Hepatocyte (in vitro differentiated cells): ENCODE measurements at regions not wholly inside any gene's neighbourhood (a gene's known extent, or its start where the extent isn't known, plus 50 kb on each side); places are given as distances from the start of the nearest gene placed in this dataset.
"Not testable (repeated sequence)": the region's sequence is repeated elsewhere in the genome, so short reads cannot be mapped to it uniquely, and the experiment has no call there.

Source experiments
- DNase-seq: peaks from one replicate; pipeline ENCODE4 v3.0.0-alpha.2; 2016; ENCODE audit warnings: low spot score
- H2AFZ ChIP-seq: fragments of 200-600 bp; sonication (generic); 2 replicates; pipeline ENCODE4 v1.6.0; 2016; ENCODE audit warnings: antibody characterized with exemption, mild to moderate bottlenecking
- H3K27ac ChIP-seq: fragments of 200-600 bp; sonication (generic); 2 replicates; pipeline ENCODE4 v1.5.1; 2016; ENCODE audit warnings: mild to moderate bottlenecking
- H3K27me3 ChIP-seq: fragments of 200-600 bp; sonication (generic); 2 replicates; pipeline ENCODE4 v1.6.1; 2016
- H3K36me3 ChIP-seq: fragments of 200-600 bp; sonication (generic); replicated peaks from 2 replicates; pipeline ENCODE4 v1.5.1; 2016; ENCODE audit warnings: low read depth; ENCODE audit not compliant: insufficient read depth
- H3K4me1 ChIP-seq: fragments of 200-600 bp; sonication (generic); 2 replicates; pipeline ENCODE4 v1.5.1; 2016; ENCODE audit warnings: mild to moderate bottlenecking, moderate library complexity; ENCODE audit not compliant: insufficient read depth
- H3K4me2 ChIP-seq: fragments of 200-600 bp; sonication (generic); 2 replicates; pipeline ENCODE4 v1.6.0; 2016
- H3K4me3 ChIP-seq: fragments of 200-600 bp; sonication (generic); 2 replicates; pipeline ENCODE4 v1.5.1; 2016; ENCODE audit warnings: mild to moderate bottlenecking
- H3K79me2 ChIP-seq: fragments of 200-600 bp; sonication (generic); 2 replicates; pipeline ENCODE4 v1.6.0; 2017; ENCODE audit warnings: mild to moderate bottlenecking
- H3K9me2 ChIP-seq: fragments of 200-600 bp; sonication (generic); replicated peaks from 2 replicates; pipeline ENCODE4 v1.6.0; 2017; ENCODE audit warnings: mild to moderate bottlenecking; ENCODE audit not compliant: insufficient read depth
- H3K9me3 ChIP-seq: fragments of 200-600 bp; sonication (generic); 2 replicates; pipeline ENCODE4 v1.5.1; 2016; ENCODE audit warnings: low read depth, mild to moderate bottlenecking
- H4K20me1 ChIP-seq: fragments of 200-600 bp; sonication (generic); 2 replicates; pipeline ENCODE4 v1.6.0; 2016; ENCODE audit warnings: mild to moderate bottlenecking; ENCODE audit not compliant: insufficient read depth, poor library complexity, severe bottlenecking
- EZH2 ChIP-seq: fragments of 200-600 bp; sonication (generic); IDR thresholded peaks from 2 replicates; pipeline ENCODE4 v1.6.1; 2016; ENCODE audit warnings: antibody characterized with exemption, mild to moderate bottlenecking, borderline replicate concordance
- EZH2phosphoT487 ChIP-seq: fragments of 200-600 bp; sonication (generic); IDR thresholded peaks from one replicate; pipeline ENCODE4 v1.6.1; 2018; ENCODE audit warnings: antibody characterized with exemption, mild to moderate bottlenecking, low read depth, moderate library complexity; ENCODE audit not compliant: unreplicated experiment, severe bottlenecking
- WGBS: methylation state at CpG from one replicate; pipeline ENCODE4 v1.1.6; 2016; ENCODE audit warnings: low lambda C conversion rate; ENCODE audit errors: missing lambda C conversion rate; 5-methylcytosine and 5-hydroxymethylcytosine counted together
- TF ChIP-seq, protein P1 (sequence below): fragments of 200-600 bp; sonication (generic); IDR thresholded peaks from 2 replicates; pipeline ENCODE4 v1.5.1; 2016; ENCODE audit warnings: antibody characterized with exemption, mild to moderate bottlenecking; ENCODE audit not compliant: poor library complexity

DNA sequence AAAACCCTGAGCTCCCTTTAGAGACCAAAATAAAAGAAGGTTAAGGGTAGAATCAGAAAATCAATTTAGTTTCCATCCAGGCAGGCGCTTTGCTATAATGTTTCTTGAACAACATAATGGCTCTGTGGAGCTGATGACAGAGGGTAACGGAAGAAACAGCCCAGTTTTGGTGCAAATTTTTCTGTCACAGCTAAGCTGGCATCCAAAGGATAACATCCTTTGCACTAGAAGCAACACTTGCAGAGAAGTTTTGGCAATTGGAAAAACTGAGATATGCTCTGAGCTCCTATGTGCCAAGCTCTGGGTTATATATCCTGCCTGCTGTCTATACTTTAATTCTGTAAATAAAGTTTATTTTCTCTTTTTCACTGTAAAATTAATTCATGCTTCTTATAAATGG is 495.3 kb upstream of the API5 start:
- Histone ChIP-seq H3K27me3 (no peaks in the 10 kb centered on the region), H4K20me1 (no peaks in the 10 kb centered on the region), H3K4me2 (no peak overlapping the region), H3K27ac (no peak overlapping the region), H3K9me2 (no peaks in the 10 kb centered on the region), H3K79me2 (no peaks in the 10 kb centered on the region), H3K36me3 (no peaks in the 10 kb centered on the region), H3K9me3 (no peaks in the 10 kb centered on the region), H3K4me3 (no peak overlapping the region), H2AFZ (no peak overlapping the region), H3K4me1 (no peaks in the 10 kb centered on the region)
- TF ChIP-seq, protein P1, sequence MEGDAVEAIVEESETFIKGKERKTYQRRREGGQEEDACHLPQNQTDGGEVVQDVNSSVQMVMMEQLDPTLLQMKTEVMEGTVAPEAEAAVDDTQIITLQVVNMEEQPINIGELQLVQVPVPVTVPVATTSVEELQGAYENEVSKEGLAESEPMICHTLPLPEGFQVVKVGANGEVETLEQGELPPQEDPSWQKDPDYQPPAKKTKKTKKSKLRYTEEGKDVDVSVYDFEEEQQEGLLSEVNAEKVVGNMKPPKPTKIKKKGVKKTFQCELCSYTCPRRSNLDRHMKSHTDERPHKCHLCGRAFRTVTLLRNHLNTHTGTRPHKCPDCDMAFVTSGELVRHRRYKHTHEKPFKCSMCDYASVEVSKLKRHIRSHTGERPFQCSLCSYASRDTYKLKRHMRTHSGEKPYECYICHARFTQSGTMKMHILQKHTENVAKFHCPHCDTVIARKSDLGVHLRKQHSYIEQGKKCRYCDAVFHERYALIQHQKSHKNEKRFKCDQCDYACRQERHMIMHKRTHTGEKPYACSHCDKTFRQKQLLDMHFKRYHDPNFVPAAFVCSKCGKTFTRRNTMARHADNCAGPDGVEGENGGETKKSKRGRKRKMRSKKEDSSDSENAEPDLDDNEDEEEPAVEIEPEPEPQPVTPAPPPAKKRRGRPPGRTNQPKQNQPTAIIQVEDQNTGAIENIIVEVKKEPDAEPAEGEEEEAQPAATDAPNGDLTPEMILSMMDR, result no peak
- no peak for TF ChIP-seq EZH2phosphoT487
- TF ChIP-seq EZH2, result no peak
- DNase-seq, result no peak
- WGBS, result 86% methylated on average over 2 of the region's 2 CpGs

DNA sequence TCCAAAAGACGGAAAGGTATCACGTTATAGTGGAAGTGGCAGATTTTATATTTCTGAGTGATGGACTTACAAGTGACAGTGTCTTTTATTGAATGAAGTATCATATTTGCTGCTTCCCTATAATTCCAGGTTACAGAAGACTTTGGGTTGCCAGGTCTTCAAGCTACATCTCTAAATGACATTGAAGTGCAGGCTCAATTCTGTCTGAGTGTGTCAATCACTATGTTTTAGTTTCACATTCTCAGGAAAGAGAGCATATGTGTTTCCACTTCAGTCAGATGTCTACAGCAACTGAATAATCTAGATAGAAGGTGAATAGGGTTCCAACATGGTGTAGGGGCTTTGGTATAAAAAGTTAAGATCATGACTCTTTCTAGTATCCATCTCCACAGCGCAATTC is 492.7 kb upstream of the API5 start:
- Histone ChIP-seq H3K4me1 (no peaks in the 10 kb centered on the region), H2AFZ (no peak overlapping the region), H3K4me2 (no peak overlapping the region), H3K79me2 (no peaks in the 10 kb centered on the region), H3K9me2 (no peaks in the 10 kb centered on the region), H4K20me1 (no peaks in the 10 kb centered on the region), H3K36me3 (no peaks in the 10 kb centered on the region), H3K27me3 (no peaks in the 10 kb centered on the region), H3K27ac (no peak overlapping the region), H3K4me3 (no peak overlapping the region), H3K9me3 (no peaks in the 10 kb centered on the region)
- 94% methylated on average over 3 of the region's 3 CpGs for WGBS
- DNase-seq, result no peak
- TF ChIP-seq, protein P1, result no peak

DNA sequence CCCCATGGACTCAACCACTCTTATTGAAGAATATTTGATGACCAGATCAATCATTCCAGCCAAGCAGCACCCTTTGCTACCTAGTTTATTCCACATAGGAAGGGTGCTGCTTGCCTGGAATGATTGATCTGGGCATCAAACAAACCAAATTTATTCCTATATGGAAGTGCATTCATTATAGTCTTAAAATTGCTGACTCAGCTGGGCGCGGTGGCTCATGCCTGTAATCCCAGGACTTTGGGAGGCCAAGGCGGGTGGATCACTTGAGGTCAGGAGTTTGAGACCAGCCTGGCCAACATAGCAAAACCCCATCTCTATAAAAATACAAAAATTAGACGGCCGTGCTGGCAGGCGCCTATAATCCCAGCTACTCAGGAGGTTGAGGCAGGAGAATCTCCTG is 489.6 kb upstream of the API5 start:
- not testable (repeated sequence) for H3K4me1 ChIP-seq, H3K4me3 ChIP-seq, H3K4me2 ChIP-seq, DNase-seq, H3K9me2 ChIP-seq, H2AFZ ChIP-seq, H3K27ac ChIP-seq, H3K79me2 ChIP-seq, H3K9me3 ChIP-seq, H4K20me1 ChIP-seq, H3K36me3 ChIP-seq, H3K27me3 ChIP-seq
- 87% methylated on average over 6 of the region's 6 CpGs for WGBS

DNA sequence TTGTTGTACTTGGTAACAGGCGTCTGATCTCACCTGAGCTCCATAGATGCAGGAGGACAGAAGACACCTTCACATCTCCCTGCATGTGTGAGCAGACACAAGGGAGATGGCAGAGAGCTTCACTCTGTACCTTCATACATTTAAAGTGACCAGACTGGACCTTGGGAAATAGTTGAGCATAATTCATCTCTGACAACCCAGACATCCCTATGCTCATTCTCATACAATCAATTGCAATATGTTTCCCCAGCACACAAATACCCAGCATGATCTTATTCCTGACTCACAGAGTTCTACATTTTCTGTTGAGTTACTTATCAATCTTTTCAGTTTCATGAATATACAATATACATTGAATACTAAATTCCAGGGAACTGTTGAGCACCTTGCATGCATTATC is 488.2 kb upstream of the API5 start:
- Histone ChIP-seq H3K36me3 (no peaks in the 10 kb centered on the region), H3K4me3 (no peak overlapping the region), H3K4me1 (no peaks in the 10 kb centered on the region), H3K4me2 (no peak overlapping the region), H4K20me1 (no peaks in the 10 kb centered on the region), H3K9me2 (no peaks in the 10 kb centered on the region), H3K9me3 (no peaks in the 10 kb centered on the region), H3K27ac (no peak overlapping the region), H3K79me2 (no peaks in the 10 kb centered on the region), H3K27me3 (no peaks in the 10 kb centered on the region), H2AFZ (no peak overlapping the region)
- WGBS, result 56% methylated on average over 1 of the region's 1 CpG
- no peak for DNase-seq
- TF ChIP-seq EZH2phosphoT487, result no peak
- TF ChIP-seq EZH2, result no peak
- TF ChIP-seq, protein P1, result no peak
